CD4-positive, CD25-positive, alpha-beta regulatory T cell (primary cell): ENCODE measurements at regions not wholly inside any gene's neighbourhood (a gene's known extent, or its start where the extent isn't known, plus 50 kb on each side); places are given as distances from the start of the nearest gene placed in this dataset.

Experiments used
- ATAC-seq, 2 donors: fragments of 150-1000 bp; cut with Tn5 transposase; one replicate each; pipeline ENCODE4 v1.10.0; 2021; ENCODE audit warnings: low read depth in 2 of 2, moderate number of reproducible peaks in 2 of 2, moderate library complexity in 1 of 2
- DNase-seq, 3 donors: peaks; one replicate each; pipeline versions ENCODE4 v3.0.0 to v3.0.0-alpha.2; 2012 to 2022; ENCODE audit warnings: mixed read lengths in 1 of 3
- H3K27ac ChIP-seq: one replicate; pipeline ENCODE4 v1.7.0; 2013; ENCODE audit warnings: mild to moderate bottlenecking, low read length; ENCODE audit not compliant: insufficient read depth, poor library complexity, severe bottlenecking
- H3K27me3 ChIP-seq: one replicate; pipeline ENCODE4 v1.7.0; 2013; ENCODE audit warnings: low read length; ENCODE audit not compliant: control insufficient read depth, insufficient read depth
- H3K36me3 ChIP-seq: one replicate; pipeline ENCODE4 v1.7.0; 2013; ENCODE audit warnings: mild to moderate bottlenecking, low read length, moderate library complexity; ENCODE audit not compliant: control insufficient read depth, insufficient read depth
- H3K4me1 ChIP-seq: 2 replicates; pipeline ENCODE4 v1.7.0; 2013; ENCODE audit warnings: mild to moderate bottlenecking, low read length; ENCODE audit not compliant: insufficient read depth, control insufficient read depth, poor library complexity, severe bottlenecking
- H3K4me3 ChIP-seq: one replicate; pipeline ENCODE4 v1.7.0; 2013; ENCODE audit warnings: low read depth, mild to moderate bottlenecking, low read length, moderate library complexity
- H3K9me3 ChIP-seq, 2 experiments: 1 replicate in 1 of 2; 2 replicates in 1 of 2; pipeline ENCODE4 v1.7.0; 2013; ENCODE audit warnings: low read length in 2 of 2, mild to moderate bottlenecking in 1 of 2, moderate library complexity in 1 of 2; ENCODE audit not compliant: control insufficient read depth in 2 of 2
- H3K27ac Mint-ChIP-seq, 3 donors: one replicate each; pipeline ENCODE4 v1.8.0; 2020 to 2022; ENCODE audit warnings: mild to moderate bottlenecking in 3 of 3, mixed read lengths in 3 of 3, moderate library complexity in 2 of 3
- H3K27me3 Mint-ChIP-seq: one replicate; pipeline ENCODE4 v1.8.0; 2022; ENCODE audit warnings: mild to moderate bottlenecking, mixed read lengths
- H3K36me3 Mint-ChIP-seq: one replicate; pipeline ENCODE4 v1.8.0; 2020; ENCODE audit warnings: mixed read lengths
- H3K4me1 Mint-ChIP-seq, 4 donors: one replicate each; pipeline ENCODE4 v1.8.0; 2020 to 2022; ENCODE audit warnings: mixed read lengths in 4 of 4, mild to moderate bottlenecking in 1 of 4
- H3K4me3 Mint-ChIP-seq, 4 donors: one replicate each; pipeline ENCODE4 v1.8.0; 2020 to 2022; ENCODE audit warnings: mild to moderate bottlenecking in 4 of 4, mixed read lengths in 4 of 4, moderate library complexity in 3 of 4
- H3K9me3 Mint-ChIP-seq, 7 donors: one replicate each; pipeline ENCODE4 v1.8.0; 2020 to 2022; ENCODE audit warnings: mixed read lengths in 7 of 7, mild to moderate bottlenecking in 3 of 7, moderate library complexity in 2 of 7

DNA sequence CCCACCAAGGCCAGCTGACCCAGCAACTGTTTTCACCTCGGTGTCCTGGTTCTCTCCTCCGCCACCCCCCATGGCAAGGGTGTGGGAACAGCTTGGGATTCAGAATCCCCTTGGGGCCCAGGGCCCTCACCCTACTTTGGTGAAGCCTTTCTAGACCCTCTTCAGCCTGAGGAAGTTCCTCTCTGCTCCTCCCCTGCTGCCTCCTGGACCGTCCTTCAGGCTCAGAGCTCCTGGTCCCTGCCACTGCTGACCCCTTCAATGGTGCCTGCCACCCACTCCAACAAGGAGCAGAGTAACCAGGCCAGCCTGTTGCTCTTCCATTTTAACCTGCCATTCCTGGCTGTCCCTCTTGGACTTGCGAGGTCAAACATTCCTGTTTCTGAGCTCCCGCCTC, 72.0 kb upstream of the SMNDC1 start:
- H3K27ac Mint-ChIP-seq: no peak overlapping the region
- H3K36me3 ChIP-seq: no peaks in the 10 kb centered on the region
- DNase-seq: no peak
- H3K27me3 ChIP-seq: no peaks in the 10 kb centered on the region
- H3K36me3 Mint-ChIP-seq: no peaks in the 10 kb centered on the region
- no peak for ATAC-seq
- H3K4me3 ChIP-seq: no peak overlapping the region
- no peak overlapping the region for H3K4me3 Mint-ChIP-seq
- no peaks in the 10 kb centered on the region for H3K9me3 ChIP-seq
- H3K27ac ChIP-seq: no peak overlapping the region
- H3K4me1 Mint-ChIP-seq: peaks cover 0 to 2% (median 0%) of the 10 kb centered on the region in 4 donors
- peaks cover 10% of the 10 kb centered on the region for H3K27me3 Mint-ChIP-seq
- H3K4me1 ChIP-seq: no peaks in the 10 kb centered on the region
- peaks cover 0 to 2% (median 0%) of the 10 kb centered on the region in 7 donors for H3K9me3 Mint-ChIP-seq

DNA sequence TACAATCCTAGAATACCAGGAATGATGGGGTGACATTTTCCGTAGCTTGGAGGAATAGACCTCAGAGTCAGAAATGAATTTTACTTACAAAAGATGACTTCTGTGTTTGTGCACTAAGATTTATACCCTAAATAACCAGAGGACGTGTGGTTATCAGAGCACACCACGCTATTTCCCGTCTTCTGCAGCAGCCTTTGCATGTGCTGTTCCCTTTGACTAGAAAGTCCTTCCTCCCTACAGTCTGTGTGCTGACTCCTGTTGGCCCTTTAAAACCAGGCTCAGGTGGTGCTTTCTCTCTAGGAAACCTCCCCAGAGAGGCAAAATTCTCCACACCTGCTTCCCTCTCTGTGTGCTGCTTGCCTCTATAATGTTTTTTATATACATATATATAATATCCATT, 73.3 kb upstream of the SMNDC1 start:
- Histone ChIP-seq H3K27ac (no peak overlapping the region), H3K36me3 (no peaks in the 10 kb centered on the region), H3K27me3 (no peaks in the 10 kb centered on the region), H3K9me3 (no peaks in the 10 kb centered on the region), H3K4me1 (no peaks in the 10 kb centered on the region), H3K4me3 (no peak overlapping the region)
- H3K27me3 Mint-ChIP-seq: peaks cover 13% of the 10 kb centered on the region
- H3K4me3 Mint-ChIP-seq: no peak overlapping the region
- DNase-seq: no peak
- ATAC-seq: no peak
- peaks cover 0 to 2% (median 0%) of the 10 kb centered on the region in 7 donors for H3K9me3 Mint-ChIP-seq
- H3K36me3 Mint-ChIP-seq: no peaks in the 10 kb centered on the region
- no peak overlapping the region for H3K27ac Mint-ChIP-seq
- H3K4me1 Mint-ChIP-seq: peaks cover 0 to 2% (median 0%) of the 10 kb centered on the region in 4 donors

DNA sequence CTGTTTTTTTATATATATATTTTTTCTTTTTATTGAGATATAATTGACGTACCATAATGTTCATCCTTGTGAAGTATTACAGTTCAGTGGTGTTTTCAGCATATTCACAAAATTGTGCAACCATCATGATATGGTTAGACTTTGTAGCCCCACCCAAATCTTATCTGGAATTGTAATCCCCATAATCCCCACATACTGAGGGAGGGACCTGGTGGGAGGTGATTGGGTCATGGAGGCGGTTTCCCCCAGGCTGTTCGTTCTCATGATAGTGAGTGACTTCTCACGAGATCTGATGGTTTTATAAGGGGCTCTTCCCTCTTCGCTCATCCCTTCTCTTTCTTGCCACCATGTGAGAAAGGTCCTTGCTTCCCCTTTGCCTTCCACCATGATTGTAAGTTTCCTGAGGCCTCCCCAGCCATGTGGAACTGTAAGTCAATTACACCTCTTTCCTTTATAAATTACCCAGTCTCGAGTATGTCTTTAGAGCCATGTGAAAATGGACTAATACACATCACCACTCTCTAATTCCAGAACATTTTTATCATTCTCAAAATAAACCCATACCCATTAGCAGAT, 73.9 kb upstream of the SMNDC1 start:
- Histone ChIP-seq H3K36me3 (no peaks in the 10 kb centered on the region), H3K9me3 (no peaks in the 10 kb centered on the region), H3K4me3 (no peak overlapping the region), H3K4me1 (no peaks in the 10 kb centered on the region), H3K27me3 (no peaks in the 10 kb centered on the region), H3K27ac (no peak overlapping the region)
- no peaks in the 10 kb centered on the region for H3K36me3 Mint-ChIP-seq
- H3K27ac Mint-ChIP-seq: no peak overlapping the region
- peaks cover 0 to 2% (median 0%) of the 10 kb centered on the region in 7 donors for H3K9me3 Mint-ChIP-seq
- ATAC-seq (no peak), DNase-seq (no peak)
- peaks cover 13% of the 10 kb centered on the region for H3K27me3 Mint-ChIP-seq
- H3K4me1 Mint-ChIP-seq: peaks cover 0 to 2% (median 0%) of the 10 kb centered on the region in 4 donors
- no peak overlapping the region for H3K4me3 Mint-ChIP-seq

DNA sequence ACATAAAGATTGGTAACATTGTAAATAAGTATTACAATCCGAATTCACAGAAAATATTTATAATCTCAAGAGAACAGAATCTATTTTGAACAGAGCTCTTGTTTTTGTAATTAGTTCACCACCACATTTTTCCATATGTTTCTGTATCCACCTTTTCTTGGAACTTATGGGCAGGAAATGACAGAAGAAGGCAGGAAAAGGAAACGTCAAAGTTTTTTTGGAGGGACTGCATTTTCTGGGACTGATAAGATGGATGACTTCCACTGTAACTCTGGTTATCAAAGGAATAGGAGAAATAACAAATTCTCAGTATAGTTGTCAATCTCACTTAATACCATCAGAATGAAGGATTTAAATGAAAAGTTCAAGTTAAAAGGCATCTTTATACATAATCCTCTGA, 75.1 kb upstream of the SMNDC1 start:
- Histone ChIP-seq H3K27ac (no peak overlapping the region), H3K27me3 (no peaks in the 10 kb centered on the region), H3K9me3 (no peaks in the 10 kb centered on the region), H3K4me1 (no peaks in the 10 kb centered on the region), H3K36me3 (no peaks in the 10 kb centered on the region), H3K4me3 (no peak overlapping the region)
- no peak overlapping the region for H3K4me3 Mint-ChIP-seq
- H3K27me3 Mint-ChIP-seq: peaks cover 13% of the 10 kb centered on the region
- peaks cover 0 to 2% (median 0%) of the 10 kb centered on the region in 7 donors for H3K9me3 Mint-ChIP-seq
- peaks cover 0 to 3% (median 0%) of the 10 kb centered on the region in 4 donors for H3K4me1 Mint-ChIP-seq
- ATAC-seq (no peak), DNase-seq (no peak)
- no peak overlapping the region for H3K27ac Mint-ChIP-seq
- no peaks in the 10 kb centered on the region for H3K36me3 Mint-ChIP-seq

DNA sequence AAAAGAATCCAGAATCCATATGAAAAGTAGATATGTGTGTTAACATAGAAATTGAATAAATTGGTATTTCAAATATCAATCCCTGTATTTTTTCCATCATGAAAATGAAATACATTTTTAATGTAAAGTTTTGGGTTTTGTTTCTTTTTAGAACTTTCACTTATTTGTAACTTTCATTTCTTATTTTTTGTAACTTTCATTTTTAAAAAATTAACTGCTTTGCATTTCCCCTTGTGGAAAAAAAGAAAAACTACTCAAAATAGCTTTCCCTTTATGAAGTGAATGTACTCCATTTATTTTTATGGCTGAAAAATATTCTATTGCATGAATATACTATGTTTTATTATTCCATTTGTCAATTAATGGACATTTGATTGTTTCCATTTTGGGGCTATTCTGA, 75.6 kb upstream of the SMNDC1 start:
- H3K9me3 ChIP-seq: no peaks in the 10 kb centered on the region
- no peak overlapping the region for H3K27ac ChIP-seq
- no peaks in the 10 kb centered on the region for H3K27me3 ChIP-seq
- peaks cover 0 to 2% (median 0%) of the 10 kb centered on the region in 7 donors for H3K9me3 Mint-ChIP-seq
- H3K36me3 ChIP-seq: no peaks in the 10 kb centered on the region
- H3K36me3 Mint-ChIP-seq: no peaks in the 10 kb centered on the region
- no peak for DNase-seq
- H3K4me3 ChIP-seq: no peak overlapping the region
- H3K27ac Mint-ChIP-seq: no peak overlapping the region
- H3K4me1 Mint-ChIP-seq: peaks cover 0 to 4% (median 0%) of the 10 kb centered on the region in 4 donors
- ATAC-seq: no peak
- peaks cover 13% of the 10 kb centered on the region for H3K27me3 Mint-ChIP-seq
- H3K4me3 Mint-ChIP-seq: no peak overlapping the region
- no peaks in the 10 kb centered on the region for H3K4me1 ChIP-seq

DNA sequence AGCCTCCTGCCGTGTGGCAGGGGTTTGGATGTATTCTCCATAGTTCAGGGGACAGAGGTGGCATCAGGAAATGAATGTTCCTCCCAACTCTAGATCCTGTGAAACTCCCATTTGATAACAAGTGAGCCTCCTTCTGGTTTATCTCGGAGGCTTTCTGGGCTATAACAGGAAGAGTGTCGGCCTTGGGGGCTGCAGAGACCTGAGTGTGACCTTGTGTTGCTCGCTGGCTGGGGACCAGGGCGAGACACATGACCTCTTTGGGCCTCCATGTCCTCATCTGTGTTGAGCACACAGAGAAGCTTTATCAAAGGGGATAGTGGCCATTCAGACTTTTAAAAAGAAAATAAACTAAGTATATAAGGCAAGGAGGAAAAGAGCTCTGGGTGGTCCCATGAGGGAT, 78.0 kb upstream of the SMNDC1 start:
- no peaks in the 10 kb centered on the region for H3K36me3 Mint-ChIP-seq
- no peak overlapping the region for H3K4me3 ChIP-seq
- H3K27ac Mint-ChIP-seq: no peak overlapping the region
- H3K27ac ChIP-seq: no peak overlapping the region
- no peaks in the 10 kb centered on the region for H3K9me3 ChIP-seq
- H3K4me1 ChIP-seq: peaks cover 2% of the 10 kb centered on the region
- no peaks in the 10 kb centered on the region for H3K27me3 ChIP-seq
- ATAC-seq (no peak), DNase-seq (no peak)
- peaks cover 0 to 7% (median 2%) of the 10 kb centered on the region in 4 donors for H3K4me1 Mint-ChIP-seq
- no peak overlapping the region for H3K4me3 Mint-ChIP-seq
- H3K9me3 Mint-ChIP-seq: peaks cover 0 to 2% (median 0%) of the 10 kb centered on the region in 7 donors
- H3K36me3 ChIP-seq: no peaks in the 10 kb centered on the region
- H3K27me3 Mint-ChIP-seq: peaks cover 13% of the 10 kb centered on the region

DNA sequence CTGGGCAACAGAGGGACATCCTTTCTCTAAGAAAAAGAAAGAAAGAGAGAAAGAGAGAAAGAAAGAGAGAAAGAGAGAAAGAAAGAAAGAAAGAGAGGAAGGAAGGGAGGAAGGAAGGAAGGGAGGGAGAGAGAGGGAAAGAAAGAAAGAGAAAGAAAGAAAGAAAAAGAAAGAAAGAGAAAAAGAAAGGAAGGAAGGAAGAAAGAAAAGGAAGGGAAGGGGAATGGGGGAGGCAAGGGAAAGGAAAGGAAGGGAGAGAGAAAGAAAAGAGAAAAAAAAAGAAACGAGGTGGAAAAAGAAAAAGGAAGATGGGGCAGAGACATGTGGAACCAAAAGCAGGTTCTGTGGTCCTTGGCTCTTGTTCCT, 82.9 kb upstream of the SMNDC1 start:
- no peaks in the 10 kb centered on the region for H3K9me3 ChIP-seq
- Mint-ChIP-seq H3K4me3 (no peak overlapping the region), H3K27ac (peak overlapping the region in 1 of 3 donors; percentile 87), H3K36me3 (no peaks in the 10 kb centered on the region), H3K27me3 (peaks cover 3% of the 10 kb centered on the region), H3K9me3 (no peaks in the 10 kb centered on the region), H3K4me1 (peaks cover 0 to 17% (median 11%) of the 10 kb centered on the region in 4 donors)
- ATAC-seq: no peak
- H3K4me3 ChIP-seq: no peak overlapping the region
- no peak overlapping the region for H3K27ac ChIP-seq
- no peak for DNase-seq
- no peaks in the 10 kb centered on the region for H3K36me3 ChIP-seq
- H3K4me1 ChIP-seq: peaks cover 9% of the 10 kb centered on the region
- no peaks in the 10 kb centered on the region for H3K27me3 ChIP-seq

DNA sequence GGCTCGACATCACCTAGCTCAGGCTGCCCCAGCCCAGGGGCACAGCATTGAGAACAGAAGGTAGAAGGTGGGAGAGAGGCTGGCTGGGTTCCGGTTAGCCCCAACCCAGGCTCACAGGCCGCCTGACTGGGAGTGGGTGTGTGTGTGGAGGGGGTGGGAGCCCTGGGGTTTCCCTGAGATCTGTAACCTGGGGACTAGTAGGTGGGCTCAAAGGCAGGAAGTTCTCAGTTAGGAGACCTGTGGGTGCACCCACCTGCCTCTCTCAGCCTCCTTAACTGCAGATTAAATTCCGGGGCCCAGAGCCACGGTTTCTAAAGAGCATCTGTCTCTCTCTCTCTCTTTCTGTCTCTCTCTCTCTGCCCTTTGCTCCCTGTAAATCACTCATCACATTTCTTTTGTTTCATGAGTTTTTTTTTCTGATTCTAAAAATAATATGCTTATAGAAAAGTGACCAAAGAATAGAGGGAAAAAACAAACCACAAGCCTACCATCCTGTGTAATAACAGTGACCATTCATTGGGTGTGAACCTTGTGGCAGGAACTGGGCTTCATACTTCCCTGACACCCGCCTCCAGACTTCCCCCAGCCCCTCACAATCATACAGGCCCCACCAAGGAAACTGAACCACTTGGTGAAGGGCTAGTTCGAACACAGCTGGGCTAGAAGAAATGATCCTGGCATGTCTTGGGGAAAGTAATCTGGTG, 83.4 kb upstream of the SMNDC1 start:
- no peaks in the 10 kb centered on the region for H3K27me3 Mint-ChIP-seq
- peaks cover 0 to 17% (median 11%) of the 10 kb centered on the region in 4 donors for H3K4me1 Mint-ChIP-seq
- H3K4me3 Mint-ChIP-seq: no peak overlapping the region
- Histone ChIP-seq H3K9me3 (no peaks in the 10 kb centered on the region), H3K4me1 (peaks cover 9% of the 10 kb centered on the region), H3K27me3 (no peaks in the 10 kb centered on the region), H3K36me3 (no peaks in the 10 kb centered on the region), H3K4me3 (no peak overlapping the region), H3K27ac (no peak overlapping the region)
- peak overlapping the region in 2 of 3 donors; percentile 59 to 87 for H3K27ac Mint-ChIP-seq
- peak; percentile 39 to 47 for ATAC-seq
- DNase-seq: peak in 1 of 3 donors; percentile 1
- no peaks in the 10 kb centered on the region for H3K9me3 Mint-ChIP-seq
- H3K36me3 Mint-ChIP-seq: no peaks in the 10 kb centered on the region
